Stimulated activated CD8-positive, alpha-beta memory T cell treated with anti-CD3 and anti-CD28 coated beads, Interleukin-2, amount 100 ng/mL, for 48 hours (primary cell): ENCODE measurements at regions not wholly inside any gene's neighbourhood (a gene's known extent, or its start where the extent isn't known, plus 50 kb on each side); places are given as distances from the start of the nearest gene placed in this dataset.

Experiments
- DNase-seq, 2 donors: peaks; one replicate each; pipeline ENCODE4 v3.0.0-alpha.2; 2020; ENCODE audit warnings: low read depth in 2 of 2

DNA sequence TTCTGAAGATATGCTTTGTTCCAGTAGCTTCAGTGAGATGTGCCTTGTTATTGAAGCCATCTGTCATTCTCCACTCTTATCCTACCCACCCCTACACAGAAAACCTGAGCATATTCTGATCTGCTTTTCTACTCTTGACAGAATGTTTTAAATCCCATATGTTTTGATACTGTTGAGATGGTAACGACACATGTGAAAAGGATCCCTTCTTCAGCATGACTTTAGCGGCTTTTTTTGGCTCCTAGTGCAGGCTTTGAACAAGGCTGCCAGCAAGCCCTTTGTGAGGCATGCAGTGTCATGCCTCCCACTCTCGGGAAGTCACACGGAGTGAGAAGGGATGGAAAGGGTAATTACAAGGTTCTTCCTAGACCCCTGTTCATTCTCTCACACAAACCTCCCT is 228.8 kb upstream of the RGS6 start:
- no peak for DNase-seq

DNA sequence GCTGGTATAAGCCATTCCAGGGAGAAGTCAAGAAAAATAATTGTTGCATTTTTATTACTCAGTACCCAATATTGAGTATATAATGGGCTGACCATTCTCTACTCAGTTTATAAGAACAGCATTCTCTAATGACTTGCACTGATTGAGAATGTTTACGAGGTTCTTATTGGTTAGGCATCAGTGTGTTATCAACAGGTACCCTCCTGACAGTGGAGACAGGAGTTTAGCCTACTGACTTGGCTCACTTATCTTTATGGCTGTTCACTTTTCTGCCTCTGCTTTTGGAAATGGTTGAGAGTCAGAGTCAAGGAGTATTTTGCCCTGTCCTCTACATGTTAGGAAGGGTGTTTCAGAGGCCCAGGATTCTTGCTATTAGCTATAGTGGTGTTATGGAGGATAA is 228.0 kb upstream of the RGS6 start:
- DNase-seq = no peak

DNA sequence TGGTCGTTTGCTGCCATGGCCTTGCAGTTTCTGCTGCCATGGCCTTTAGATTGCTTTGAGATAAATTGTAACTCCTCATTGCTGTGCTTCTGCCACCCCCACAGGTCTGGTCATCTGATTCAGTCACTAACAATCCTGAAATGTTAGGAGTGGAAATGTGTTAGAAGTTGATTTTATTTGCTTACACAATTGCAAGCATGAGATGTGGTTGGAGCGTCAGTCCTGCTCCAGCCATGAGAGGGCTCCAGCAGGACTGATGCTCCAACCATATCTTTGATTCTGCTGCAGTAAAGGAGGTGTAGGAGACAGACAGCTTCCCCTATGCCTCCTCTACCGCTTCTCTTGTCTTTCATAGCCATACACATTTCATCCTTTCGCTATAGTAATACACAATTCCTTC is 226.8 kb upstream of the RGS6 start:
- DNase-seq = no peak

DNA sequence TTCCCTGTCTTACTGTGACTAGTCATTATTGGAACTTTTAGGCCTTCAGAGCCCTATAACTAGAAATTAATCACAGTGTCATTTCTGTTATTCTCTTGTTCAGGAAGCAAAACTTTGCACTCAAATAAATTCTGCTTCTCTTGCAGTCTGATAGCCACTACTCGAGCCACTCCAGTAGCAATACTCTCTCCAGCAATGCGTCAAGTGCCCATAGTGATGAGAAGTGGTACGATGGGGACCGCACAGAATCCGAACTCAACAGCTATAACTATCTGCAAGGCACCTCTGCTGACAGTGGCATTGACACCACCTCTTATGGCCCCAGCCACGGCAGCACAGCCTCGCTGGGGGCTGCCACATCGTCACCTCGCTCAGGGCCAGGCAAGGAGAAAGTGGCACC is 223.2 kb upstream of the RGS6 start:
- DNase-seq = no peak

DNA sequence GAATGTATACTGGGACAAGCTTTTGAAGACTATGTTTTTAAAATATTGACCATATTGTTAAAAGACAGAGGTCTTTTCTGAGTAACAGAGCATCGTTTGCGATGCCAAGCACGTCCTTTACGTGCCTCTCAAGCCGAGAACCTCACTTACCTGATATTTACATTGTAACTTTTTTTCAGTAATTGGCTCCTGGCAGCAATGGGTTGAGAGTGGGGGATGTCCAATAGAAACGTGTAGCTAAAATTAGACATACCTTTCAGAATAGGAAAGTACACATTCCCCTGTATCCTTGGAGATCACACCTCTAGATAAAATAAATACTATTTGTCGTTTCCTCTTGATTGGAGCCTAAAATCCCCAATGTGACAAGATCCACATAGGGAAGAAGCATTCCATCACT is 222.2 kb upstream of the RGS6 start:
- no peak for DNase-seq

DNA sequence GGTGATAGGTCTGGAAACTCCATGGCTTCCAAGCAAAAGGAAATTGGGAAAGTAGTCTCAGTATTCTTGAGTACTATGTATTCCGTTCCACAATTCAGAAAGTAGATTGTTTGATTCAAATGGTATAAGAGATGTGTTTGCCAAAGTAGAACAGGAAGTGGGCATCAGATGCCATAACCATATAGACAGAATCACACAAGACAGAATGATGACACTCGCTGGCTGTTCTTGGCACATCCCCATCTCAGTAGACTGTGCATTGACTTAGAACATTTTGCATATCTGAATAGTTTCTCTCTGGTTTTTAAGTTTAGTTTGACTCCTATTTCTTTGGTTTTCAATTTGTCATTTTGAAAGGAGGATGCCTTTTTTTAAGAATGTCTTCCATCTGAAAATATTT is 221.1 kb upstream of the RGS6 start:
- DNase-seq = no peak

DNA sequence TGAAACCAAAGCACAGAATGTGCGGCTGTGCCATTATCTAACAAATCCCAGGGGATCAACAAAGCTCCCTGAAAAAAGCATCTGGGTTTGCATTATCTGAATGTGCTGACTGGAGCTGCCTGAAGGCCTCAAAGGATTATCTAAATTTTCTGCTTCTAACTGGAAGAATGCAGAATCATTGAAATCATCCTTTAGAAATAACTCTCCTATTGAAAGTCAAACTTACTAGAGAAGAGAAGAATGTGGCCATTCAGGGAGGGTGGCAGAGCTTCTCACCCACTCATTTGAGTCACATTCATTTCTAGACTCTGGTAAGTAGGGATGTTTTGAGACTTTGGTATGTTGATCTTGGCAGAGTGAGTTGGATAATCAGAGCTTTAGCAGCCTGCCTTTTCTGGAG is 220.6 kb upstream of the RGS6 start:
- no peak for DNase-seq

DNA sequence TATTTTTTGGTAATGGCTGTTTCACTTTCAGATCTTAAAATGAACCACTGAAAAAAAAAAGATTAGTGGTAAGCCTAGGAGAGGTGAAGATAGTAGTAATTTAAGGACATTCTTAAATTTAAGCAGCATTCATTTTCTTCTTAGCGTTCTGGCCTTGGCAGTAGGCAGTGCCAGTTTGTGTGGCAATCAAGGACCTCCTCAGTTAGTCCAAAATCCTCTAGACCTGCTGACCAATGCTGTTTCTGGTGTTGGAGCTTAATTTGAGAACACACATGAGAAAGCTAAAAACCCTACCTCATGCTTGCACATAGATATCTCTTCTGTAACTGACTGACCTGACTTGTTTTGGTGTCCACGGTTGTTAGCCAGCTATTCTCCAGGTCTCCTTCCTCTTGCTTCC is 219.8 kb upstream of the RGS6 start:
- no peak for DNase-seq

DNA sequence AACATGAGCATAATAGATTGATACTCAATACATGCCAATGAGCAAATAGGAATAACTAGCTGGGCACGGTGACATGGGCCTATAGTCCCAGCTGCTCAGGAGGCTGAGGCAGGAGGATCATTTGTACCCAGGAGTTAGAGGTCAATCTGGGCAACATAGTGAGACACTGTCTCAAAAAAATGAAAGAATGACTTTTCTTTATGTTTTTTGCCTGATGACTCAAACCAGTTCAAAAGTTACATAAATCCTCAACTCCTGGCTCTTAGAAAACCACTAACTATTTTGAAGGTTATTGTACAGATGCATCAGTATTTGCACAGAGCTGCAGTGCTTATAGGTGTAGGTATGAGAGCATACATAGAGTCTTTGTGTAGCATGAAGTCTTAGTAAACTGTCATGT is 219.2 kb upstream of the RGS6 start:
- no peak for DNase-seq

DNA sequence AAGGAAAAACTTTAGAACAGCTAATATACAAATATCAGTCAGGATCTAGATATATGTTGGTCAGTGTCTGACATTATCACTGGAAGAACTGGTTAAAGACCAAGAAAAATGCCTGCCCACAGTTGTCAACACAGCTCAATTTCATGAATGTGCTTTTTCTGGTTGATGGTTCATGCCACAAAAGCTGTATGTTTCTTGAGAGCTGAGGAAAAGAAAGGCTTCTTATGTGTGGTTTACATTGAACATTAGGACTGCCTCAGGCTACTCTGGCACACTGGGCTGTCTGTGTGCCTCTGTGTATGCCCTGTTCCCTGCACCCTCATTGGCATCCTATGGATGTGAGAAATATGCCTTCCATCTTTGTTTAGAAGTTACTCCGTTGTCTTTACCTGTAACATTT is 218.8 kb upstream of the RGS6 start:
- DNase-seq = no peak

DNA sequence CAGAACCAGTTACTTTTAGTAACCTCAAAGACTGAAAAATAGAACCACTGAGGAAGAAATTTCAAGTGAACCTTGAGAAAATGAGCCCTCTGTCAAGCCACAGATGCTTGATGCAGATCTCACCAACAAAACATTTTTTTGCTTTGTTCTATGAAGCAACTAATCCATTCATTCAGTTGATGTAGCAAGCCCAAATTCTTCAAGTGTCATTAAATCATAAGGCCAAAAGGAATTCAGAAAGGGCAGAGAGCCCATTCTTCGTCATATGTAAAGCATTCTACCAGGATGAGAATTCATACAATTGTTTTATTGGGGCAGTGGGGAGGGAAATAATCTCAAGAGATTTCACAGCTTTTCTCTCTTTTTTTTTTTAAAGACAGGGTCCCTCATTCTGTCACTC is 218.0 kb upstream of the RGS6 start:
- DNase-seq = no peak

DNA sequence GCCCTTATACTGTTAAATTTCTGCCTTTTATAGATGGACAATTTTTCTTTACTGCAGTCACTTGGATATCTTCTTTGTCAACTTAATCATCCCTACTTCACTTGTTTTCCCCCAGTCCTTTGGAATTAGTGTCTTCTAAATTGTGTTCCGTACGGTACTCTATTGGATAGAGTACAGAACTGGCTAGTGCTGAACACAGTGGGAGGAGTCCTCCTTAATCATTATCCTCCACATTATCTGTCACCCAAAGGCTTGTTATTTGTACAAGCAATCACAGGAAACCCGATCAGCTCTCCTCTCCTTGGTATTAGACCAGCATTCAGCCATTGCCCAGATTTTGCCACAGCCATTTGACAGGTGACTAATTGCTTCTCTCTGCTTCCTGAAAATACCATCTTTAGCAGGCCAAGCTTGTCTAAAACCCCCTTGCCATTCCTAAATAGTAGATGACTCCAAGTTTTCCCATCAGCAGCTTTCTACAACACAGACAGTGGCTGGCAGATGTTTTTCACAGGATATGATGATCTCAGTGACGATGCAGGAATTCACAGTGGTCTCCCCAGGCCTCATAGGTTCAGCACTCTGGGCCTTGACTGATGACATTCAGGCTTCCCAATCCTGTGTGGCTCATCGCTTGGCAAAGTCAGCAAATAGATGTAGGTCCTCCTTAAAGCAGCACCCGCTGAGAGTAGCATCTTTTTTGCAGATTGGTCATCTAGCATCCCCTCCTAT is 216.0 kb upstream of the RGS6 start:
- no peak for DNase-seq

DNA sequence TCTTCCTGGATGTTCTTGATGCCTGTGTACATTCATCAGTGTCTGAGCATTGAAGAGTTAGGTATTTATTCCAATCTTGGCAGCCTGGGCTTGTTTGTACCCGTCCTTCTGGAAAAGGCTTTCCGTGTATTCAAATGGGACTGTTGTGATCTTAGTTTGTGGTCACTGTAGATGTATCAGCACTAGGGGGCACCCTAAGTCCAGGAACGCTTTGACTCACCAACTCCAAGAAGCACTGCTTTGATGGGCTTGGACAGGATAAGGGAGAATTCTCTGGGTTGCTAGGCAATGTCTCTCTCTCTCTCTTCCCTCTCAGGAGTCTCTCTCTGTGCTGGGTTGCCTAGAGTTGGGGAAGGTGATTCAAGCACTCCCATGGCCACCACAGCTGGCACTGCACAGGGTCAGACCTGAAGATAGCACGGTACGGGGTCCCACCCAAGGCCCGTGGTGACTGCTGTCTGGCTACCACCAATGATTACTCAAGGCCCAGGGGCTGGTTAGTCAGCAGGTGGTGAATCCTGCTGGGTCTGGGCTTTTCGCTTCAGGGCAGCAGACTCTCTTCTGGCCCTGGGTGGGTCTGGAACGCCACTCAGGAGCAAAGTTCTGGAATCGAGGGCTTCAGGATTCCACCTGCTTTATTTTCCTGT is 211.1 kb upstream of the RGS6 start:
- DNase-seq = no peak

DNA sequence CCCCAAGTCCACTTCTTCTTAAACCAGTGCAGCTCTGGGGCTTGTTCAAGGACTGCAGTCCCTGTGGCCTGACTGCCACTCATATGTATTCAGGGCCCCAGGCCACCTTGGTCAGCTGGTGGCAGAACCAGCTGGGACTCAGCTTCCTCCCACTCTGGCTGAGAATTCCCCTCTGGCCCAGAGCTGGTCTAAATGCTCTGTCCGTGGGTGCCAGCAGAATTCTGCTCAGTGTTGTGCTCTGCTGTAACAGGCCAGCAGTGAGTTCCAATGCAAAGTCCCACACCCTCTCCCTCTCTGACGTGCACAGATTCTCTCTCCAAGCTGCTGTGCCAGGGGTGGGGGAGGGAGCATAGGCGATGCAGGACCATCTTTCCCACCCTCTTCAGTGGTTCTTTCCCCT is 210.4 kb upstream of the RGS6 start:
- DNase-seq = no peak

DNA sequence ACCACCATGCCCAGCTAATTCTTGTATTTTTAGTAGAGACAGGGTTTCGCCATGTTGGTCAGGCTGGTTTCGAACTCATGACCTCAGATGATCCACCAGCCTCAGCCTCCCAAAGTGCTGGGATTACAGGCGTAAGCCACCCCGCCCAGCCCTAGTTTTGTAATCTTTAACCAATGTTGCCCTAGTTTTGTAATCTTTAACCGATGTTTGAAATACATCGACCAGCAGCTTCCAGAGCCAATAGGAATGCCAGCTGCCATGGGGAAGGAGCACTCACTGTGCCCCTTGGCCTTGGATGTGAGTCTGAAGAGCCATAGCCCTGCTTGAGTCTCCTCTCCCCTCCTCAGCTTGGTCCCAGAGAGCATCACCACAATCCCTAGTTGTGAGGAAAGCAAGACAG is 209.3 kb upstream of the RGS6 start:
- no peak for DNase-seq

DNA sequence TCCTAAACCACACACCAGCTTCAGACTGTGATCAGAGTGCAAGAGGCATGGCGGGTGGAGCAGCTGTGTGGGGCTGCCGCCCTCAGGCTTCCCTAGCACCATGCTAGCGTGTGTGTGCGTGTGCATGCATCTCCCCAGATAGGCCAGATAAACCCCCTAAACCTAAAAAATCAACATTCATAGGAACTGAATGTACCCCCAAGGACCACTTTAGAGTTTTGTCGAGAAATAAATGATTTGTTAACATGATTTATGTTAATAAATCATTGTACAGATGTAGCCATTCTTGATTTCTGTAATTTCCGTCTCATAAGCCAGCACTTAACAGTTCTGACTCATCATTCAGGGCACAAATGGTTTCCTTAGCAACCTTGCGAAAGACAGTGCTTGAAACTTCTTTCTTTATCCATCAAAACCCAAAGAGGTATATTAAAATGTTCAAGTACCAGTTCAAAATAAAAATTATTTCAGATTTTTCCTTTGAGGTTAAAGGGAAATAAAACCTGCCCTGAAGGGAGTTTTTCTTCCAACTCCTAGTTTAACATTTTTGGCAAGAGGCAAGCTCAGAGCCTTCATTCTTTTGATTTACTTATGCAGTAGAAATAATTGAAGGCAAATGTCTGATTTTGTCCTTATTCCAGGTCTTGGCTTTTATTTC is 206.2 kb upstream of the RGS6 start:
- DNase-seq = no peak

DNA sequence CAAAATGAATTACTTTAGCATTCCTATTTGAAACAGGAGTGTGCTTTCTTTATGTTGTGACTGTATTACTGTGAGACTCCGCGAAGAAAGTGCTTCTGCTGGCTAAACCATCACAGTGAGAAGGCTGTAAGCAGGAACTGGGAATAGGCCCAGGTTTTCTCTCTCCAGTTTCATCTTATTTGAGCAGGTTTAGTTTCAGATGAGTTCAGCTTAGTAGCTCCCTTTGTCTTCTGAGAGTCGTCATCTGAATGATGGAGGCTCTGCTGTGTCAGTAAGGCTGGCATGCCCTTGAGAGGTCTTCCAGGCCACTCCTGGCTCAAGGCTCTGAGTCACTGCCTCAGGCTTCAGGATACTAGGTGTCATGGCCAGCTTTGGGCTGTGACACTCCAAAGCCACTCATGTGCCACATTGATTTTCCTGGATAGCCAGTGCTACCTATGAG is 205.6 kb upstream of the RGS6 start:
- DNase-seq = no peak

DNA sequence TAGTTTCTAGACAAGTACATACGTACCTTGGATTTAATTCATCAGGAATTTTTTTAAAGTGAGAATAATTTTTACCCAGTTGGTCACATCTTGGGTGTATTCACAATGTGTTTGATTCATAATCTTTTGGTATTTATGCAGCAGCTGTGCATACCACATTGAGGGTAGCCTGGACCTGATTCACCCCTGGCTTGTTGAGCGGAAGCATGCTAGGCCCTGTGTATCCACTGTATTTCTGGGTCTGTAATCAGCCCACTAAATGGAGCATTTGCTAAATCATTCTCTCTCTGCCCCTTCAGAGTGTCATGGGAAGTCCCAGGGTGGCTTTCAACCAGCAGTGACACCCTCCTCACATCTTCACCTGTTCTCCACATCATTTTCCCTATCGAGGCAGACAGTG is 203.8 kb upstream of the RGS6 start:
- DNase-seq = no peak

DNA sequence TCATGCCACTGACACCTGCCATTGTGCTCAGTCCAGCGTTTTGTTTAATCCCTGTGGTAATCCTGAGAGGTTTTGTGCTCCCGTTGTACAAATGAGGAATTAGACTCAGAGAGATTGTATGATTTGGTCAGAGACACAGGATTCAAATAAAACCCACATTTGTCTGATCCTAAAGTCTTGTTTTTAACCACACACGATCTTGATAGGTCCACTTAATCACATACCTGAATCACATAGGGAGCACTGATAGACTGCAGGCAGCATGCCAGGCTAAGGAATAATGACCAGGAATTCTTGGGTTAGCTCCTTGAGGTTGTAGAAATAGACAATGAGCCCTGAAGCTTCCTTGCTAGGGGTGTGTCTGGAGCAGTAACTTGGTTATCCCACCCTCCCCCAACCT is 202.6 kb upstream of the RGS6 start:
- no peak for DNase-seq

DNA sequence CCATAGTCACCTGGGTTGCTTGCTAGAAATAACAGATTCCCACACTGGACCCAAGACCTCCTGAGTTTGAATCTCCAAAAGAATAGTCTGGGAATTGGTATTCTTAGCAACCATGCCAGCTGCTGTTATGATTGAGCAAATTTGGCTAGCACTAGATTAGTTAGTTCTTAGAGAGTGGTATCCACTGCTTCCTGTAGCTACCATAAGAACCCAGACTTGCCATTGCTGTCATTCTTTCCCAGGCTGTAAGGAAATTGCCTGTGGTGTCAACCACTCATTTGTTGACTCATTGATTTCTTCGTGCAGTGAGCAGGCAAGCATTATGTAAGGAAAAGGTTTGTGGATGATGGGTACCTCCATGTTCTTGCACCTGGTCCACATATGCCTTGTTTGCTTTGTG is 201.8 kb upstream of the RGS6 start:
- DNase-seq = no peak

DNA sequence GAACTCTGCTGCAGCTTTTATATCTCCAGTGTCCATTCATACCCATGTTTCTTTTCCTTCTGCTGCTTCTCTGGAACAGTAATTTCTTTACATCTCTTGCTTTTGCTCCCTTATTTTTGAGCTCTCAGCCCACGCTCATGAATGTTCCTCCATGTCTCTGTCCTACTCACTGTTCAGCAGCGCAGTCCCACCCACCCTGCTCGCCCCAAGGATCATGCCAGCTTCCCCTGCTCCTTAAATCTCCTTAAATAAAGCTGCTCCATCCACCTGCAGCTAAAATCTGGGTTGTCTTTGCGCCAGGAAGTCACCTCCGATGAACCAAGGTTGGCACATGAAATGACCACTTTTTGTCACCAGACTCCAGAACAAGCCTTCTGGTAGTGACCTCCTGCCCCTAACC is 201.1 kb upstream of the RGS6 start:
- no peak for DNase-seq

DNA sequence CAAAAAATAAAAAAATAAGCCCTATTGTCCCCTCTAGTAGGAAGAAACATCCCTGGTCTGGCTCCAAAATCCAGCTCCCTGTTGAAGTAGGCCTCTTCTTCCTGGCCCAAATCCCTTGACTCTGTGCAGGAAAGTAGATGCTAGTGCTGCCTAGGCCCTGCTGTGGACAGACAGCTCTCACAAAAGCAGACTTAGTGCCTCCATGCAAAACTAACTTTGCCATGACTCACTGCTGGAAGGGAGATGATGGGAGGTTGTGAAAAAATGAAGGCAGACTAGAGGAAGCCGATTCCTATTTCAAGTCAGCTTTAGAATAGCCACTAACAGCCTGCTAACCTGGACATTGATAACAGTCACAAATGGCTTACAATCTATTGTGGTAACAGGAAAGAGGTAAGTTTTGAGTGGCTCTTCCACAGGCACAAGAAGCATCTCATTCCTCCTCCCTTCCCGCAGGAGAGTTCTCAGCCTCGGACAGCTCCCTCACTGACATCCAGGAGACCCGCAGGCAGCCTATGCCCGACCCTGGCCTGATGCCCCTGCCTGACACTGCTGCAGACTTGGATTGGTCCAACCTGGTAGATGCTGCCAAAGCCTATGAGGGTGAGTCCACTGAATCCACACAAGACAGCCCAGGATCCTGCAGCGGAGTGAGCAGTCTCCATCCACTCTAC is 198.9 kb upstream of the RGS6 start:
- no peak for DNase-seq

DNA sequence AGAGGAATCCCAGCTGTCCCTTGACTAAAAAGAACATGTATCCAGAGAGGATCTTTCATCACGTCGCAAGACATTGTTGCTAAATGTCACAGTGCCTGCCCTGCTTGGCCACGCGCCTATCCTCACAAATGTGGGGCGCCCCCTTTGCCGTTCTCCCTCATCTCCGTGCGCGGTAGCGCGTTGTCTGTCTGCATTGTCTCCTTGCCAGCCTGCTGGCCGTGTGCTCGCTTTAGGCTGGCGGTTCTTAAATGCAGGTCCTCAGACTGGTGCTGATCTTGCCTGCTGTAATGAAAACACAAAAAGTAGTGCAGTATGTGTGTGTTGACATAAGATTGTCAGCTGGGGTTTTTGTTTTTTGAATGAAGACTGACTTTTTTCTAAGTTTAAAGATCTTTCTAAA is 198.2 kb upstream of the RGS6 start:
- no peak for DNase-seq
